ENCODE measurements at regions not wholly inside any gene's neighbourhood (a gene's known extent, or its start where the extent isn't known, plus 50 kb on each side); places are given as distances from the start of the nearest gene placed in this dataset.
"Not testable (repeated sequence)": the region's sequence is repeated elsewhere in the genome, so short reads cannot be mapped to it uniquely, and the experiment has no call there.

DNA sequence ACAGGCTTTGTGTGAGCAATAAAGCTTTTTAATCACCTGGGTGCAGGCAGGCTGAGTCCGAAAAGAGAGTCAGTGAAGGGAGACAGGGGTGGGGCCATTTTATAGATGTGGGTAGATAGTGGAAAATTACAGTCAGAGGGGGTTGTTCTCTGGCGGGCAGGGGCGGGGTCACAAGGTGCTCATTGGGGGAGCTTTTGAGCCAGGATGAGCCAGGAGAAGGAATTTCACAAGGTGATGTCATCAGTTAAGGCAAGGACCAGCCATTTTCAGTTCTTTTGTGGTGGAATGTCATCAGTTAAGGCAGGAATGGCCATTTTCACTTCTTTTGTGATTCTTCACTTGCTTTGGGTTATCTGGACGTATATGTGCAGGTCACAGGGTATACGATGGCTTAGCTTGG, 571.3 kb upstream of the PCDH7 start:
- not testable (repeated sequence) for DNase-seq (ENCODE audit: low read depth)

GRCh38 chr4:30149539-30149938, 570.6 kb upstream of the PCDH7 start:
- not testable (repeated sequence) for DNase-seq (ENCODE audit: low read depth)

DNA sequence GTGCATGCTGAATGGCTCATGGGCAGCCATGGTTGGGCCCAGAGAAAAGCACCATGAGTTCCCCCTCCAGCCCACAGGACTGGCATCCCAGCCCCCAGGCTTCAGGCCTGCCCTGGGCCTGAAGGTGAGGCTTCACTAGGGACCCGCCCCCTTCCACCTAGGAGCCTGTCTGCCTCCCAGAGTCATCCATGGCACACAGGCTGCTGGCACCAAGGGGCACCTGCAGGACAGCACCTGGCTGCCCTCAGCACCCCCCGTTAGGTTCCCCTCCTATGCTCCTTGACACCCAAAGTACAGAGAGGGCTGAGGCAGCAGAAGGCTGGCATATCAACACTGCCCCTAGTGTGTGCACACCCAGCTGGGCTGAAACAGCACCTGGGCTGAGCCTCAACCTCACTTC, 566.7 kb upstream of the PCDH7 start:
- DNase-seq (ENCODE audit: low read depth): no peak

- no peak for DNase-seq (ENCODE audit: low read depth)
Observed at GRCh38 chr4:30160140-30160539, 560.0 kb upstream of the PCDH7 start.

DNA sequence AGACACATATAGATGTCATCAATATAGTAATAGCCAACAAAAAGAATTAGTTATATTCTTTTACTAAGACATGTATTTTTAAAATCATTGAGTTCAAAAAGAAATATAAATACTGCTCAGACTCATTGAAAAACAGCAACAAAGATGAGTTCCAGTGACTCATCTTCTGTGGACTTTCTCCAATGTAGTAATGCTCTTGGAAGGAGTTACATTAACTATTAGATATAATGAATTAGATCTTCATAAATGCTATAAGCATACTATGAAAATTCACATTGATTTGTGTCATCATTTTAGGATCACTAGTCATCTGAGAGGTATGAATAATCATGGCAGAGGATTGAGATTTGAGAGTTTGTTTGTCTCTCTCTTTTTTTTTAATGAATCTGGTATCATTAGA, 547.8 kb upstream of the PCDH7 start:
- peak; percentile 22 for DNase-seq (ENCODE audit: low read depth)

DNA sequence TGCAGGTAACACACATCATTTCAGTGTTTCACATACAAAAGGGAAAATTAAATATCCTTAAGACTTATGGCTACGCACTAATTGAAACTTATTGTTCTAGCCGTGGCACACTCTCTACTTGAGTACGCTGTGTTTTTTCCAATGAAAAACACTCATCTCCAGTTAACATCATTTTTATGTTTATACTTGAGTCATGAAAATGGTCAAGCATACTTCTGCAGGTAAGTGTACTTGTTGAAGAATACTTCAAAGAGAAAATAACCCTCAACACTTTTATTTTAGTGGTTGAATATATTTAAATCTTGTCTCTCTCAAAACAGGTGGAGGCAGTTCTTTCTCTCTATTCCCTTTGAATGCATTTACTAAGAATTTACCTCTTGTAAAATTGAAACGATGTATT, 538.7 kb upstream of the PCDH7 start:
- no peak for DNase-seq (ENCODE audit: low read depth)

DNA sequence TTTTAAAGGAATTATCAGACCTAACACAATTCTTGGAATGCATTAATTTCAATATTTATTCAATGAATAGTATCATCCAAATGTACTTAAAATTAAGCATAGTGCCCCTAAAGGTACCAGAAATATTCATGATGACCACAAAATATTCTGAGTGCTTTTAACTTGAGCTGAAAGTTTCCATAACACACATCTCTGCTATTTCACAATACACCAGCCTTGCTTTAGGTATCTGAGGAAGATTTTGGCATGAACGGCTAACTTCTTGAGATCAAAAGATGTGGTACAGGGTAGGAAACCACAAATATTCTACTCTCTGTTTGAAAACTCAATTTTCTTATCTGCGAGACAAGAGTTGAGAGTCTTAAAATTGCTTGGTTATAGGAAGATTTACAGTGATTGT, 538.3 kb upstream of the PCDH7 start:
- DNase-seq (ENCODE audit: low read depth): no peak

DNA sequence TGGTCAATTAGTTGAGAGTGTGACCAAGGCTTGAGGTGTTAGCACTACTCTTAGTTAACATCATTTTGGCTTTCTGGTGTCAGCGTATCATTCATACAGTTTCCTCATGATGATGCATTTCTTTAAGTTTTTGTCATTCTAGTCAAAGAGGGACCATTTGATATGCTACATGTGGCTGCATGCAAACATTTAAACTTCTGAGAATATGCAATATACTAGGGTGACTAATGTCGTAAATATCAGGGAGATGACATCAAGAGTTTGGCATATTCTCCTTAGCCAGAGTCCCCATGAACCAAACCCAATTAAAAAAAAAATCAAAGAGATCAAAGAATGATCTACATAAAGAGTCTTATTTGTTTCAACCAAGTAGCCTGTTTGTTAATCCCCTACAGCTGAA, 537.4 kb upstream of the PCDH7 start:
- DNase-seq (ENCODE audit: low read depth): peak; percentile 4

- DNase-seq (ENCODE audit: low read depth): no peak
Observed at GRCh38 chr4:30191902-30192301, 528.3 kb upstream of the PCDH7 start.

- DNase-seq (ENCODE audit: low read depth): no peak
Observed at GRCh38 chr4:30207389-30207788, 512.8 kb upstream of the PCDH7 start.

GRCh38 chr4:30208731-30209435, 511.3 kb upstream of the PCDH7 start:
- peak; percentile 25 for DNase-seq (ENCODE audit: low read depth)

DNA sequence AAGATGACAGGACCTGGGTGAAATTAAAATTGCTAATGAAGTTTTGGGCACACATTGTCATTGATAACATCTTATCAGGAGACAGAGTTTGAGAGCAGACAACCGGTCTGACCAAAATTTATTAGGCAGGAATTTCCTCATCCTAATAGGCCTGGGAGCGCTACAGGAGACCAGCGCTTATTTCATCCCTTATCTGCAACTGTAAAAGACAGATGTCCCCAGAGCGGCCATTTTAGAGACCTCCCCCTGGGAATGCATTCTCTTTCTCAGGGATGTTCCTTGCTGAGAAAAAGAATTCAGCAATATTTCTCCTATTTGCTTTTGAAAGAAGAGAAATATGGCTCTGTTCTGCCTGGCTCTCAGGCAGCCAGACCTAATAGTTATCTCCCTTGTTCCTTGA, 504.2 kb upstream of the PCDH7 start:
- not testable (repeated sequence) for DNase-seq (ENCODE audit: low read depth)

DNA sequence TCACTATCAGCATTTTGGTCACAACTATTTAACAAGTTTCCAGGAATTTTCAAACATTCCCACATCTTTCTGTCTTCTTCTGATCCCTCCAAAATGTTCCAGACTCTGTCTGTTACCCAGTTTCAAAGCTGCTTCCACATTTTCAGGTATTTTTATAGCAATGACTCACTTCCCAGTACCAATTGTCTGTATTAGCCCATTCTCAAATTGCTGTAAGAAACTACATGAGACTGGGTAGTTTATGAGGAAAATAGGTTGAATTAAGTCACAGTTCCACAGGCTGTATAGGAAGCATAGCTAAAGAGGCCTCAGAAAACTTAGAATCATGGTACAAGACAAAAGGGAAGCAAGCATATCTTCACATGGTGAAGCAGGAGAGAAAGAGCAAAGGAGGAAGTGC, 475.0 kb upstream of the PCDH7 start:
- DNase-seq (ENCODE audit: low read depth): no peak

DNA sequence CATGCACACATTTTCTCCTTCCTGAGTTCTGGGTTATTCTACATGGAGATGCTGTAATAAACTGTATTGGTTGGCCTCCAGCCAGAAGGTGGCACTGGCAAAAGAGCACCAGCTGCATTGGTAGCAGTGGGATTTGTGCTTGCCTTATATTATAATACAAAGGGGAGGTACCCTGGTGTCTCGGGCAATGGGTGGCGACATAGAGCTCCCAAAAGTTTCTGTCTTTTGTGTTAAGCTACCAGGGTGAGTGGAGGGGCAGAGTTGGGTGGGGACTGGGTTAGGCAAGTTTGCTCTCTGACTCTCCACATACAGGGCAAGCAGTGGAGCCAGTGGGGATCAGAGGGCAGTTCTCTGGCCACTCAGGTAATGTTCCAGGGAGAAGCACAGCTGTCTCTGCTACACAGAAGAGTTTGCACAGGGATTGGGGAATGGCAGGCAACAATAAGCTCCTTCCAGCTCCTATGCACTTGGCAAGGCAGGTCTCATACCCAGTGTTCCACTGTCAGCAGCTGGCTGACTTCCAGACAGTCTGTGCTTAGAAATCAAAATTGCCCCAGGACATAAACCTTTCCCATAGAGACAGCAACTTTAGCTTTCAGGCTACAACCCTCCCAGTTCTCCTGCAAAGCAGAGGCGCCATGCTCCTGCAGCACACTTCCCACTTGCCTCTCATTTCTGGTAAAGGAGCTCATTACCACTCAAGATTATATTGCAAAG, 463.9 kb upstream of the PCDH7 start:
- no peak for DNase-seq (ENCODE audit: low read depth)

GRCh38 chr4:30258949-30259348, 461.2 kb upstream of the PCDH7 start:
- peak; percentile 3 for DNase-seq (ENCODE audit: low read depth)

DNA sequence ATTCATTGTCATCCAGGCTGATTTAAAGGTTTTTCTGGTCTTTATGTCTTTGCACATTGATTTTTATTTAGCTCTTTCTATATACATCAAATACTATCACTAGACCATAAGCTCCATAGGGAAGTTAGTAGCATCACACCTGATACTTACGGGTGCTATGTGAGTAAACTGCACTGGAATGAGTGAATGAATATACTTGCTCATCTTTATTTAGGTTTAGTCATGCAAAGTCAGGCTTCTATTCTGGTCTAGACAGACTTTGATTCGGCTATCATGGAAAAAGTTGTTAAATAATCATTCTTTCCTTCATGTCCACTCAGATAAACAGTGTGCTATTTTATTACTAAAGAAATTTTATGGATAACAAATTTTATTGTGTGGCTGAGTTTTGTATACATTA, 457.8 kb upstream of the PCDH7 start:
- DNase-seq (ENCODE audit: low read depth): no peak

- DNase-seq (ENCODE audit: low read depth): no peak
Observed at GRCh38 chr4:30264465-30264864, 455.7 kb upstream of the PCDH7 start.

DNA sequence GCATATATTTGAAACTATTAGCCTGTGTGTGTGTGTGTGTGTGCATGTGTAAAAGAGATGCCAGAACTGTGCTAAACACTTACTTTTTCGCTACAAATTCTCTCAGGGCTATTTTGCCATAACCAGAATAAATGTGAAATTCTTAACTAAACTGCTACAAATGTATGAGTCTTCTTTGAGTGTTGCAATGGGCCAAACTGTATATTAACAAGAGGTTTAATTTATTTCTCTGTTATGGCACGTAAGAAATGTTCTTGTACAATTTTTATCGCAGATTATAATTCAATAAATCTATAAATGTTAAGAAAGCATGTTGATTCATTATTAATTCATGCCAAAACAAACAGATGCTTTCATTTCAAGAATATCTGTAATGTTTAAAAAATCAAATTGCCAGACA, 454.5 kb upstream of the PCDH7 start:
- no peak for DNase-seq (ENCODE audit: low read depth)

GRCh38 chr4:30268370-30268769, 451.8 kb upstream of the PCDH7 start:
- no peak for DNase-seq (ENCODE audit: low read depth)

DNA sequence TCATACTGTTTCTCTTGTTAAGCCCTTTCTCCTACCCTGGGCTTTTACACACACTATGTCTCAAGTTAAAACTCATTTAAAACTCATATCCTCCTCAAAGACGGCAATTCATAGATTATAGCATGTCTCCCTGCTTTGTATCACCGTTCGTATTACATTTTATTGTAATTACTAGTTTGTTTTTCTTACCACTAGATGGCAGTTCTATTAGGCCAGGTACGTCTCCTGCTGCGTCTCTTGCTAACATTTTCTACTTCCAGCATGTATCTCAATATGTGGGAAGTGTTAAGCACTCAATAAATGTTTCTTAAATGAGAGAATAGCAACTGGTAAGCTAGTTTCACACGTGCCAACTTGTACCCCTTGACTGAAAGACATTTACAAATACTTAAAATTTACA, 450.3 kb upstream of the PCDH7 start:
- DNase-seq (ENCODE audit: low read depth): no peak

- DNase-seq (ENCODE audit: low read depth): no peak
Observed at GRCh38 chr4:30281986-30282385, 438.2 kb upstream of the PCDH7 start.

DNA sequence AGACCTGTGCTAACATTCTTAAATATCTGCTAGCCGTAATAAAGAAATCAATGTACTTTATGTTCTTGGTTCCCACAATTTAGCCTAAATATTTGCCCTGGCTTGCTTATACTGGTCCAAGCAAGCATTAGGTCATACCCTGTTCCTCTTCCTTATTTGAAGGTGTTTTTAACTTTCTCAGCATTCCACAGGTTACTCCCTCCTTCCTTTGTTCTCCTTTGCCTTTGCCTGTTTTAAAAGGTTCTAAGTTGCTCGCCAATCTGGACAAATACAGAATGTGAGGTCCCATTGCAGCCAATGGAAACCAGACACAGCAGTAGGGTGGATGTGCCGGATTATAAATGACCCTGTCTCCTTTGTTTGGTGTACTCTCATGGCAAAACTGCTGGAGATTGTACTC, 436.8 kb upstream of the PCDH7 start:
- no peak for DNase-seq (ENCODE audit: low read depth)

GRCh38 chr4:30294295-30294694, 425.9 kb upstream of the PCDH7 start:
- DNase-seq (ENCODE audit: low read depth): no peak

GRCh38 chr4:30295652-30296051, 424.5 kb upstream of the PCDH7 start:
- DNase-seq (ENCODE audit: low read depth): no peak
